H9 (cell line): ENCODE measurements at regions not wholly inside any gene's neighbourhood (a gene's known extent, or its start where the extent isn't known, plus 50 kb on each side); places are given as distances from the start of the nearest gene placed in this dataset.

Source experiments
- DNase-seq: peaks from one replicate; pipeline ENCODE4 v3.0.0-alpha.2; 2017
- H2AFZ ChIP-seq: one replicate; pipeline ENCODE4 v1.6.1; 2013; ENCODE audit warnings: mild to moderate bottlenecking, low read length, control low read depth, moderate library complexity
- H2AK5ac ChIP-seq: 2 replicates; pipeline ENCODE4 v1.6.1; 2013; ENCODE audit warnings: low read length, control low read depth, mixed read lengths; ENCODE audit not compliant: insufficient read length
- H2BK120ac ChIP-seq: one replicate; pipeline ENCODE4 v1.6.1; 2013; ENCODE audit warnings: low read depth, mild to moderate bottlenecking, low read length, control low read depth, inconsistent platforms; ENCODE audit not compliant: poor library complexity, severe bottlenecking
- H2BK12ac ChIP-seq: 2 replicates; pipeline ENCODE4 v1.6.1; 2013; ENCODE audit warnings: low read length, control low read depth, mixed read lengths, low read depth; ENCODE audit not compliant: insufficient read length
- H2BK15ac ChIP-seq: 2 replicates; pipeline ENCODE4 v1.6.1; 2013; ENCODE audit warnings: low read depth, low read length, control low read depth
- H2BK20ac ChIP-seq: one replicate; pipeline ENCODE4 v1.6.1; 2013; ENCODE audit warnings: low read depth, mild to moderate bottlenecking, low read length, control low read depth, inconsistent platforms; ENCODE audit not compliant: poor library complexity, severe bottlenecking
- H2BK5ac ChIP-seq: 2 replicates; pipeline ENCODE4 v1.6.1; 2013; ENCODE audit warnings: low read length, control low read depth, mixed read lengths; ENCODE audit not compliant: insufficient read length
- H3K14ac ChIP-seq: 2 replicates; pipeline ENCODE4 v1.6.1; 2013; ENCODE audit warnings: low read length, control low read depth; ENCODE audit not compliant: insufficient read depth
- H3K18ac ChIP-seq: 2 replicates; pipeline ENCODE4 v1.6.1; 2013; ENCODE audit warnings: low read depth, mild to moderate bottlenecking, mixed read lengths, low read length, control low read depth; ENCODE audit not compliant: insufficient read length
- H3K23ac ChIP-seq: 2 replicates; pipeline ENCODE4 v1.6.1; 2013; ENCODE audit warnings: low read length, control low read depth, mixed read lengths, low read depth; ENCODE audit not compliant: insufficient read length
- H3K23me2 ChIP-seq: 2 replicates; pipeline ENCODE4 v1.6.1; 2013; ENCODE audit warnings: low read depth, mild to moderate bottlenecking, mixed read lengths, low read length, control low read depth; ENCODE audit not compliant: insufficient read length, poor library complexity, severe bottlenecking
- H3K27ac ChIP-seq: 2 replicates; pipeline ENCODE4 v1.5.1; 2013; ENCODE audit warnings: low read length, control low read depth, mixed read lengths, low read depth; ENCODE audit not compliant: insufficient read length
- H3K27me3 ChIP-seq: 2 replicates; pipeline ENCODE4 v1.6.1; 2013; ENCODE audit warnings: low read length, control low read depth, inconsistent platforms; ENCODE audit not compliant: insufficient read depth
- H3K4ac ChIP-seq: 2 replicates; pipeline ENCODE4 v1.6.1; 2013; ENCODE audit warnings: low read depth, mild to moderate bottlenecking, control low read depth, inconsistent platforms, low read length, moderate library complexity
- H3K4me1 ChIP-seq: 2 replicates; pipeline ENCODE4 v1.6.1; 2013; ENCODE audit warnings: low read length, control low read depth, inconsistent platforms; ENCODE audit not compliant: insufficient read depth
- H3K4me2 ChIP-seq: 2 replicates; pipeline ENCODE4 v1.6.1; 2013; ENCODE audit warnings: low read length, control low read depth, mixed read lengths; ENCODE audit not compliant: insufficient read length, insufficient read depth
- H3K56ac ChIP-seq: 2 replicates; pipeline ENCODE4 v1.6.1; 2013; ENCODE audit warnings: low read depth, mild to moderate bottlenecking, mixed read lengths, low read length, control low read depth; ENCODE audit not compliant: insufficient read length
- H3K79me1 ChIP-seq: 2 replicates; pipeline ENCODE4 v1.6.1; 2013; ENCODE audit warnings: low read depth, mild to moderate bottlenecking, moderate library complexity, low read length, control low read depth, inconsistent platforms; ENCODE audit not compliant: insufficient read depth, poor library complexity, severe bottlenecking
- H3K79me2 ChIP-seq: 2 replicates; pipeline ENCODE4 v1.6.1; 2013; ENCODE audit warnings: low read length, control low read depth, inconsistent platforms; ENCODE audit not compliant: insufficient read depth
- H3K9ac ChIP-seq: 2 replicates; pipeline ENCODE4 v1.6.1; 2013; ENCODE audit warnings: low read length, control low read depth, mixed read lengths; ENCODE audit not compliant: insufficient read length; ENCODE audit errors: extremely low read depth
- H3K9me3 ChIP-seq: one replicate; pipeline ENCODE4 v1.6.1; 2013; ENCODE audit warnings: low read depth, low read length, inconsistent platforms; ENCODE audit not compliant: control insufficient read depth
- H3T11ph ChIP-seq: one replicate; pipeline ENCODE4 v1.6.1; 2013; ENCODE audit warnings: mild to moderate bottlenecking, low read length, control low read depth, inconsistent platforms
- H4K20me1 ChIP-seq: one replicate; pipeline ENCODE4 v1.6.1; 2013; ENCODE audit not compliant: control insufficient read depth, insufficient read length, insufficient read depth
- H4K5ac ChIP-seq: 2 replicates; pipeline ENCODE4 v1.6.1; 2013; ENCODE audit warnings: low read depth, mild to moderate bottlenecking, mixed read lengths, low read length, control low read depth; ENCODE audit not compliant: insufficient read length
- H4K8ac ChIP-seq: replicated peaks from 2 replicates; pipeline ENCODE4 v1.6.1; 2013; ENCODE audit warnings: low read length, control low read depth, mixed read lengths, low read depth; ENCODE audit not compliant: insufficient read length
- H4K91ac ChIP-seq: 2 replicates; pipeline ENCODE4 v1.6.1; 2013; ENCODE audit warnings: low read depth, mild to moderate bottlenecking, moderate library complexity, mixed read lengths, low read length, control low read depth; ENCODE audit not compliant: insufficient read length
- H3K27ac Mint-ChIP-seq, 3 experiments: 2 replicates in 2 of 3; 3 replicates in 1 of 3; pipeline ENCODE4 v1.8.0; 2020 to 2021; ENCODE audit warnings: mixed read lengths in 3 of 3, mild to moderate bottlenecking in 1 of 3, moderate library complexity in 1 of 3
- H3K27me3 Mint-ChIP-seq: 2 replicates; pipeline ENCODE4 v1.8.0; 2021; ENCODE audit warnings: low read depth, mild to moderate bottlenecking, moderate library complexity, mixed read lengths
- H3K36me3 Mint-ChIP-seq, 3 experiments: 2 replicates in 2 of 3; 3 replicates in 1 of 3; pipeline ENCODE4 v1.8.0; 2020 to 2021; ENCODE audit warnings: low read depth in 3 of 3, mixed read lengths in 3 of 3; ENCODE audit not compliant: insufficient read depth in 1 of 3
- H3K4me1 Mint-ChIP-seq, 2 experiments: 2 replicates each; pipeline ENCODE4 v1.8.0; 2020; ENCODE audit warnings: mixed read lengths in 2 of 2
- H3K4me3 Mint-ChIP-seq, 2 experiments: 2 replicates in 1 of 2; 3 replicates in 1 of 2; pipeline ENCODE4 v1.8.0; 2020 to 2021; ENCODE audit warnings: mild to moderate bottlenecking in 2 of 2, mixed read lengths in 2 of 2, moderate library complexity in 1 of 2
- H3K9me3 Mint-ChIP-seq, 2 experiments: 2 replicates in 1 of 2; 3 replicates in 1 of 2; pipeline ENCODE4 v1.8.0; 2020; ENCODE audit warnings: mild to moderate bottlenecking in 2 of 2, mixed read lengths in 2 of 2, moderate library complexity in 1 of 2
- CTCF ChIP-seq: fragments of 200-600 bp; sonication (generic); conservative IDR thresholded peaks from 3 replicates; pipeline ENCODE4 v1.8.0; 2021; ENCODE audit warnings: antibody characterized with exemption, mild to moderate bottlenecking
- WGBS: extraction: QIAGEN DNeasy Blood & Tissue Kit; methylation state at CpG from one replicate; pipeline ENCODE4 v1.1.7; 2013; ENCODE audit warnings: missing lambda C conversion rate, low lambda C conversion rate, mixed read lengths; ENCODE audit not compliant: insufficient read length; ENCODE audit errors: extremely low coverage; 5-methylcytosine and 5-hydroxymethylcytosine counted together

GRCh38 chr10:78417425-78418370, 384.0 kb downstream of the RPS24 start:
- Histone ChIP-seq H2BK15ac (no peak overlapping the region), H3K23me2 (no peaks in the 10 kb centered on the region), H2BK120ac (no peak overlapping the region), H2AFZ (no peak overlapping the region), H2BK12ac (no peak overlapping the region), H3K4ac (no peak overlapping the region), H3K9ac (no peak overlapping the region), H3K18ac (no peak overlapping the region), H3K4me1 (peaks cover 5% of the 10 kb centered on the region), H3K4me2 (no peak overlapping the region), H4K5ac (no peak overlapping the region), H3K14ac (no peak overlapping the region), H3K27me3 (no peaks in the 10 kb centered on the region), H2AK5ac (no peak overlapping the region), H4K8ac (no peak overlapping the region), H3K79me2 (no peaks in the 10 kb centered on the region), H3K27ac (no peak overlapping the region), H3K56ac (no peak overlapping the region), H4K20me1 (no peaks in the 10 kb centered on the region), H3K9me3 (no peaks in the 10 kb centered on the region), H2BK5ac (no peak overlapping the region), H2BK20ac (no peak overlapping the region), H3T11ph (no peak overlapping the region), H3K79me1 (no peaks in the 10 kb centered on the region), H3K23ac (no peak overlapping the region), H4K91ac (no peak overlapping the region)
- DNase-seq = peak; percentile 20
- no peaks in the 10 kb centered on the region for H3K9me3 Mint-ChIP-seq
- whole genome bisulfite sequencing = no CpG with 5 or more reads among the region's 16 CpGs
- H3K27me3 Mint-ChIP-seq = peaks cover 9% of the 10 kb centered on the region
- no peak for TF ChIP-seq CTCF
- H3K27ac Mint-ChIP-seq = no peak overlapping the region
- no peak overlapping the region for H3K4me3 Mint-ChIP-seq
- no peaks in the 10 kb centered on the region; a peak in 1 of 7 replicates for H3K36me3 Mint-ChIP-seq
- peaks cover 47 to 49% of the 10 kb centered on the region in 2 experiments for H3K4me1 Mint-ChIP-seq
